ENCODE measurements at regions not wholly inside any gene's neighbourhood (a gene's known extent, or its start where the extent isn't known, plus 50 kb on each side); places are given as distances from the start of the nearest gene placed in this dataset.

DNA sequence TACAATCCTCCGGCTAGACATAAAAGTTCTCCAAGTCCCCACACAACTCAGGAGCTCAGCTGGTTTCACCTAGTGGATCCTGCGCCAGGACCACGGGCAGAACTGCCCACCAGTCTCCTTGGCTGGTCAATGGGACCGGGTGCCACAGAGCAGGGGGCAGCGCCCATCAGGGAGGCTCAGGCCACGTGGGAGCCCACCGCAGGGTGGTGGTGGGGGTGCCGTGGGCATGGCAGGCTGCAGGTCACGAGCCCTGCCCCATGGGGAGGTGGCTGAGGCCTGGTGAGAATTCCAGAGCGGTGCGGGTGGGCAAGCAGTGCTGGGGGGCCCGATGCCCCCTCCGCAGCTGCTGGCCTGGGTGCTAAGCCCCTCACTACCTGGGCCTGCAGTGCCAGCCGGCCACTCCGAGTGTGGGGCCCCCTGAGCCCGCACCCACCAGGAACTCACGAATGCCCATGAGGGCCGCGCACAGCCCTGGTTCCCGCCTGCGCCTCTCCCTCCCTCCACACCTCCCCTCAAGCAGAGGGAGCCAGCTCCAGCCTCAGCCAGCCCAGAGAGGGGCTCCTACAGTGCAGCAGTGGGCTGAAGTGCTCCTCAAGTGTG lies 1091.9 kb upstream of the TENM4 start:
- CTCF ChIA-PET, result no interaction called here
- POLR2A ChIA-PET, result no interaction called here
- no peak overlapping the region for H3K4me3 ChIP-seq (ENCODE audit: low read depth, low read length)
- no peak for TF ChIP-seq CTCF (IDR thresholded peaks at IDR 0.05; ENCODE audit: low read depth, low read length)
- H3K27me3 ChIP-seq (ENCODE audit: control insufficient read depth, insufficient read depth, low read length), result no peaks in the 10 kb centered on the region
- no peak overlapping the region for H3K27ac ChIP-seq (ENCODE audit: low read depth, low read length)
- DNase-seq (ENCODE audit: low read depth, low spot score), result no peak
- peaks cover 9% of the 10 kb centered on the region for H3K9me3 ChIP-seq (ENCODE audit: control insufficient read depth, insufficient read depth, low read length)

DNA sequence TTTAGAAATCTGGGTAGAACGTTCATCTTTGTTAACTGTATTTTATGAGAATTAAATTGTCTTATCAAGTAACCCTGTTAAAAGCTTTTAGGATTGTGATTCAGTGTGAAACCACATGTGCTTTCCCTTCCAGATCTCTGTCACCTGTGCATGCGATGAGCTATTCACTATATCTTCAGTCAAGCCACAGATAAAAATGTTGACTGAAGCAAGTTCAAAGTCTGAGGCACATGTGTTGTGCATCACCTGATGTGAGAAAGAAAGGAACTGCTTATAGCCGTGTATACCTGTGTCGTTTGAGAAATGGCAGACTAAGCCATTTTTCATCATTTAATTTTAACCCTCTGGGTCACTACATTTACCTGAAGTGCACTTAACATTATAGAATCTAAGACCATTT lies 1088.9 kb upstream of the TENM4 start:
- H3K9me3 ChIP-seq (ENCODE audit: control insufficient read depth, insufficient read depth, low read length), result peaks cover 9% of the 10 kb centered on the region
- ChIA-PET CTCF (interaction anchor here (0.5 kb wide), 1 partner anchor 1115 kb away, joined by 3 read pairs; no protein-coding TSS in a partner anchor), POLR2A (no interaction called here)
- TF ChIP-seq CTCF (IDR thresholded peaks at IDR 0.05; ENCODE audit: low read depth, low read length), result no peak
- H3K27ac ChIP-seq (ENCODE audit: low read depth, low read length), result no peak overlapping the region
- H3K4me3 ChIP-seq (ENCODE audit: low read depth, low read length), result no peak overlapping the region
- DNase-seq (ENCODE audit: low read depth, low spot score), result no peak
- H3K27me3 ChIP-seq (ENCODE audit: control insufficient read depth, insufficient read depth, low read length), result no peaks in the 10 kb centered on the region

- POLR2A ChIA-PET, result no interaction called here
Observed at GRCh38 chr11:80525663-80526405, 1085.0 kb upstream of the TENM4 start.

DNA sequence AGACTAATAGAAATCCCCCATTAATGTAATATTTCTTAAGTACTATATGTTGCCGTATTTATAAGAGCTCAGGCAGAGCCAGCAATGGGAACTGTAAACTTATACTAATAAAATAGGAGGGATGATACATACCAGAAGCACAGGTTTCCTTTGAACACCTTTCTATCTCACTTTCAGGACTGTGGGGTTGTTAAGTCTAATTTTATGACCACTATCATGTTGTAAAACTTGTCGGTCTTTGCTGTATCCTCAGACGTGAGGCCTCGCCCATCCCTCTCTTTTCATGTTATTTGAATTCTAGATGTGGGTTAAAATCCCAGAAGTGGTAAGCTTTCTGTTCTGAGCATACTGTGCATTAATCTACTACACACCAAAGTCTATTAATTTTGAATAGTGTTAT lies 1083.5 kb upstream of the TENM4 start:
- H3K9me3 ChIP-seq (ENCODE audit: control insufficient read depth, insufficient read depth, low read length), result no peaks in the 10 kb centered on the region
- no peak for DNase-seq (ENCODE audit: low read depth, low spot score)
- ChIA-PET POLR2A (no interaction called here), CTCF (no interaction called here)
- H3K27ac ChIP-seq (ENCODE audit: low read depth, low read length), result no peak overlapping the region
- TF ChIP-seq CTCF (IDR thresholded peaks at IDR 0.05; ENCODE audit: low read depth, low read length), result no peak
- no peak overlapping the region for H3K4me3 ChIP-seq (ENCODE audit: low read depth, low read length)
- no peaks in the 10 kb centered on the region for H3K27me3 ChIP-seq (ENCODE audit: control insufficient read depth, insufficient read depth, low read length)

More at GRCh38 chr11:80525663-80526405, 1085.0 kb upstream of the TENM4 start:
- H3K27ac ChIP-seq (ENCODE audit: low read depth, low read length), result no peak overlapping the region
- no peak overlapping the region for H3K4me3 ChIP-seq (ENCODE audit: low read depth, low read length)
- CTCF ChIA-PET, result no interaction called here
- no peaks in the 10 kb centered on the region for H3K27me3 ChIP-seq (ENCODE audit: control insufficient read depth, insufficient read depth, low read length)
- no peaks in the 10 kb centered on the region for H3K9me3 ChIP-seq (ENCODE audit: control insufficient read depth, insufficient read depth, low read length)
- TF ChIP-seq CTCF (IDR thresholded peaks at IDR 0.05; ENCODE audit: low read depth, low read length), result no peak
- no peak for DNase-seq (ENCODE audit: low read depth, low spot score)

- Histone ChIP-seq H3K4me3 (ENCODE audit: low read depth, low read length) (no peak overlapping the region), H3K9me3 (ENCODE audit: control insufficient read depth, insufficient read depth, low read length) (no peaks in the 10 kb centered on the region), H3K27me3 (ENCODE audit: control insufficient read depth, insufficient read depth, low read length) (no peaks in the 10 kb centered on the region), H3K27ac (ENCODE audit: low read depth, low read length) (no peak overlapping the region)
- ChIA-PET CTCF (no interaction called here), POLR2A (no interaction called here)
- TF ChIP-seq CTCF (IDR thresholded peaks at IDR 0.05; ENCODE audit: low read depth, low read length), result no peak
- DNase-seq (ENCODE audit: low read depth, low spot score), result no peak
Observed at GRCh38 chr11:80523057-80523456, 1082.2 kb upstream of the TENM4 start.
